Fibroblast of lung (primary cell): ENCODE measurements at regions not wholly inside any gene's neighbourhood (a gene's known extent, or its start where the extent isn't known, plus 50 kb on each side); places are given as distances from the start of the nearest gene placed in this dataset.

Experiments used
- EZH2 ChIP-seq: IDR thresholded peaks from 2 replicates; pipeline ENCODE4 v1.5.1; 2012; ENCODE audit warnings: low read length, control low read depth, mild to moderate bottlenecking; ENCODE audit errors: missing control alignments
- TF ChIP-seq, protein P1 (sequence below), 2 donors: IDR thresholded peaks in 1 of 2; conservative IDR thresholded peaks in 1 of 2; 1 replicate in 1 of 2; 2 replicates in 1 of 2; pipeline ENCODE4 v1.5.1; 2011 to 2012; ENCODE audit warnings: low read length in 2 of 2, control low read depth in 1 of 2, inconsistent platforms in 1 of 2, low read depth in 1 of 2, mild to moderate bottlenecking in 1 of 2

DNA sequence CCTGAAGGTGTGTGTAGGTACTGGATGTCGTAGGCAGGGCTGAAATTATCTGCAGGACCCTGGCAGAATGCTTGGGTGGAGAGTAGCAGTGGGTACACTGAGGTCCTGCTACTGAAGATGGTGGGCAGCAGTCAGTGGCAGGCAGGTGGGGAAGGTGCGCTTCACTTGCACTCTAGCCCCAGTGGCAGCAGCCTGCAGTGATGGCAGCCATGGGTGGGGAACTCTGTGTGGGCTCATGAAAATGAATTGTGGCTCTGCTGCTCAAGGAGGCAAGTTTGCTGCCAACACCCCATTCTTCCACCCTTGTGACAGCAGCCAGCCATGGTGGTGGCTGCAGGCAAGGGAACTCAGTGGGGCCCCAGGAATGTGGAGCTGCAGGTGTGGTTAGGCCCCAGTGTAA is 1242.7 kb upstream of the MIR17HG start:
- TF ChIP-seq EZH2: no peak
- TF ChIP-seq, protein P1, sequence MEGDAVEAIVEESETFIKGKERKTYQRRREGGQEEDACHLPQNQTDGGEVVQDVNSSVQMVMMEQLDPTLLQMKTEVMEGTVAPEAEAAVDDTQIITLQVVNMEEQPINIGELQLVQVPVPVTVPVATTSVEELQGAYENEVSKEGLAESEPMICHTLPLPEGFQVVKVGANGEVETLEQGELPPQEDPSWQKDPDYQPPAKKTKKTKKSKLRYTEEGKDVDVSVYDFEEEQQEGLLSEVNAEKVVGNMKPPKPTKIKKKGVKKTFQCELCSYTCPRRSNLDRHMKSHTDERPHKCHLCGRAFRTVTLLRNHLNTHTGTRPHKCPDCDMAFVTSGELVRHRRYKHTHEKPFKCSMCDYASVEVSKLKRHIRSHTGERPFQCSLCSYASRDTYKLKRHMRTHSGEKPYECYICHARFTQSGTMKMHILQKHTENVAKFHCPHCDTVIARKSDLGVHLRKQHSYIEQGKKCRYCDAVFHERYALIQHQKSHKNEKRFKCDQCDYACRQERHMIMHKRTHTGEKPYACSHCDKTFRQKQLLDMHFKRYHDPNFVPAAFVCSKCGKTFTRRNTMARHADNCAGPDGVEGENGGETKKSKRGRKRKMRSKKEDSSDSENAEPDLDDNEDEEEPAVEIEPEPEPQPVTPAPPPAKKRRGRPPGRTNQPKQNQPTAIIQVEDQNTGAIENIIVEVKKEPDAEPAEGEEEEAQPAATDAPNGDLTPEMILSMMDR (conservative IDR thresholded peaks at IDR 0.05 in 1 of 2, IDR thresholded peaks at IDR 0.05 in 1 of 2; ENCODE audit: low read depth in 1 of 2, low read length in 2 of 2): no peak
